HG03469 (cell line): ENCODE measurements at regions not wholly inside any gene's neighbourhood (a gene's known extent, or its start where the extent isn't known, plus 50 kb on each side); places are given as distances from the start of the nearest gene placed in this dataset.
"Not testable (repeated sequence)": the region's sequence is repeated elsewhere in the genome, so short reads cannot be mapped to it uniquely, and the experiment has no call there.

ENCODE experiments used
- ATAC-seq: cut with Tn5 transposase; IDR thresholded peaks from one replicate; pipeline ENCODE4 v1.9.1; 2021; ENCODE audit warnings: mild to moderate bottlenecking, moderate library complexity, moderate number of reproducible peaks; ENCODE audit not compliant: unreplicated experiment

GRCh38 chr15:69755551-69756310 is 303.1 kb downstream of the RPLP1 start:
- ATAC-seq: peak; percentile 75

DNA sequence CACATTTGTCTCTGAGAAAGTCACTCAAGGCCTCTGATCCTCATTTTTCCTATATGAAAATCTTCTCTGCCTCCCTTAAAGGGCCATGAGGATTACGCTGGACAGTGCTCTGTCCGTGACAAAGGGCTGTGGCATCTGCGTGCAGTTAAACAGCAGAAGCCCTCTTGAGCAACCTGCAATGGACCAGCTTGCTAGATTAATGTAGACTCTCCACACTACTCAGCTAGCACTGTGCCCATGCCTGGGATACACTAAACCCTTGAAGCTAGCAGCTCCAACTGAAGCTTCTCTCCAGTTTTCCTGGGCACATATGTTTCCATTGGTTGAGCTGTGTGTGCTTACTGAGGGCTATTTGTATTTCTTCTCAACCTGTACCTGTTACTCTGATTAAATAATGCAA is 303.8 kb downstream of the RPLP1 start:
- no peak for ATAC-seq

- no peak for ATAC-seq
Measured at GRCh38 chr15:69757186-69757585, 304.6 kb downstream of the RPLP1 start.

- no peak for ATAC-seq
Measured at GRCh38 chr15:69758291-69758771, 305.7 kb downstream of the RPLP1 start.

DNA sequence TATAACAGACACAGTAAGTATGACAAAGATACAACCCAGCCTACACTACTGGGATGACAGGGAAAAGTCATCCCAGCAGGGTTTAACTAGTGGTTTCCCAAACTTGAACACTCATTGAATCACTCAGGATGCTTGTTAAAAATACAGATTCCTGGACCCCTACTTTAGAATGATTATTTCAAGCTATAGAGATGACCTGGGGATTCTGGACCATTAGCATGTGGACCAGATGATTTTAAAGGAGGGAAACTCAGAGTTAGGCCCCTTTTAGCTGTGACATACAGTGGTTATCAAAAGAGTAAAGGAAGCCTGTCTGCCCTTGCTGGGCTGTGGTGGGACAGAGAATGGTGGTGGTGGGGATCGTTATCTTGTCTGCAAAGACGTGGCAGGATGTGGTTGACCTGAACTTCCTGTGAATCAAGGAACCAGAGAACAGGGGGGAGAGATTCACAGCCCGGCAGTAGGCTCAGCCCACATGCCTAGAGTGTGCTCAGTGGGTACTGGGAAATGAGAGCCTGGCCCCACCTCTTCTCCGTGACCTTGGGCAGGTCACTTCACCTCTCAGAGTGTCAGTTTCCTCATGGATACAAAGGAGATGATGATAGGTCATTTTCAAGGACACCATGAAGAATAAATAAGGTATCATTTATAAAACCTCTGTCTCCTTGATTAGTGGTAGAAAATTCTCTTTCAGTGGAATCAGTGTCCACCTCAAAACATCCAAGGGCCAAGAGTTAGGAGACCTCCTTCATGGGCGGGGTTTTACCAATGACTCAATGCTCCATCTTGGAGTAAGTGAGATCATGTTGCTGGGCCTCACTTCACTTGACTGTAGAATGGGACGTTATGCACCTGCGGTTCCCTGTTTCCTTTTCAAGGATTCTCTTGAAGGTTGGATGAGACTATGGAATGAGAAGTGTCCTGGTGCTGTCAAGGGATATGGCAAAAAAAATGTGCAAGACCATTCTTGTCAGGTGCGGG is 306.5 kb downstream of the RPLP1 start:
- no peak for ATAC-seq

GRCh38 chr15:69760258-69760845 is 307.7 kb downstream of the RPLP1 start:
- no peak for ATAC-seq

DNA sequence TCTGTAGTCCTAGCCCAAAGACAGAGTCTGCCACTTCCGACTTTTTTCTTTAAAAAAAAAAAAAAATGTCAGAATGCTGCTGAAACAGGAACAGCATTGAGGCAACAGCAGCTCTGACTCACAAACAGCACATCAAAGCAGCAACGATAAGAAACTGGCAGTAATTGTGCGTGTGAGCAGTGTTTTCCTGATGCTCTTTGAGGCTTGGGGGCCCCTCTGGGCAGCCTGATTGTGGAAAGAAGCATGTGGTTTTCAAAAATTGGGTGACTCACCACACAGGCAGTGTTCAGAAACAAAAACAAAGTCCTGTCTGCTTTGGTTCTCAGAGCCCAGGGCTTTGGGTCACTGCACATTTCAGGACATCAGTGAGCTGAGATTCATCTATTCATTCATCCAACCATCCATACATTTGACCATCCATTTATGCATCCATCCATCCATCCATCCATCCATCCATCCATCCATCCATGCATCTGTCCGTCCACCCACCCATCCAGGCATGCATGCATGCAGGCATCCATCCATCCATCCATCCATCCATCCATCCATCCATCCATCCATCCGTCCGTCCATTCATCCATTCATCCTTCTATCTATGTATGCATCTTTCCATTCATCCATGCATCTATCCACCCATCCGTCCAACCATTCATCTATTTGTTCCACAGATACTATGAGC is 308.4 kb downstream of the RPLP1 start:
- peak; percentile 51 for ATAC-seq

- no peak for ATAC-seq
Measured at GRCh38 chr15:69762373-69763148, 309.9 kb downstream of the RPLP1 start.

- no peak for ATAC-seq
Measured at GRCh38 chr15:69763831-69764230, 311.2 kb downstream of the RPLP1 start.

GRCh38 chr15:69766156-69766555 is 313.5 kb downstream of the RPLP1 start:
- ATAC-seq: no peak

GRCh38 chr15:69767191-69767590 is 314.6 kb downstream of the RPLP1 start:
- no peak for ATAC-seq

- ATAC-seq: not testable (repeated sequence)
Measured at GRCh38 chr15:69769336-69769735, 316.7 kb downstream of the RPLP1 start.

GRCh38 chr15:69774258-69774657 is 321.6 kb downstream of the RPLP1 start:
- ATAC-seq: not testable (repeated sequence)

DNA sequence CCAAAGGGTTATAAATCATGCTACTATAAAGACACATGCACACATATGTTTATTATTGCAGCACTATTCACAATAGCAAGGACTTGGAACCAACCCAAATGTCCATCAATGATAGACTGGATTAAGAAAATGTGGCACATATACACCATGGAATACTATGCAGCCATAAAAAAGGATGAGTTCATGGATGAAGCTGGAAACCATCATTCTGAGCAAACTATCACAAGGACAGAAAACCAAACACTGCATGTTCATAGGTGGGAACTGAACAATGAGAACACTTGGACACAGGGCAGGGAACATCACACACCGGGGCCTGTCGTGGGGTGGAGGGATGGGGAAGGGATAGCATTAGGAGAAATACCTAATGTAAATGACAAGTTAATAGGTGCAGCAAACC is 322.1 kb downstream of the RPLP1 start:
- ATAC-seq: not testable (repeated sequence)

DNA sequence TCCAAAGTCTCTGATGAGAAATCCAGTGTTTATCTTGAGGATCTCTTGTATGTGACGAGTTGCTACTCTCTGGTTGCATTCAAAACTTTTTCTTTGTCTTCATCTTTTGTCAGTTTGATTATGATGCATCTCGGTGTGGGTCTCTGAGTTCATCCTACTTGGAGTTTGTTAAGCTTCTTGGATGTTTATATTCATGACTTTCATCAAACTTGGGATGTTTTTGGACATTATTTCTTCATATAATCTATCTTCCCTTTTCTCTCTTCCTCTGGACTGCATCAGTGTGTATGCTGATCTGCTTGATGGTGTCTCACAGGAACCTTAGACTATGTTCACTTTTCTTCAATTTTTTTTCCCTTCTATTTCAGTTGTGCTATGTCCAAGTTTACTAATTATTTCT is 320.4 kb downstream of the TLE3 start:
- ATAC-seq: no peak

GRCh38 chr15:69780374-69780773 is 317.3 kb downstream of the TLE3 start:
- no peak for ATAC-seq

DNA sequence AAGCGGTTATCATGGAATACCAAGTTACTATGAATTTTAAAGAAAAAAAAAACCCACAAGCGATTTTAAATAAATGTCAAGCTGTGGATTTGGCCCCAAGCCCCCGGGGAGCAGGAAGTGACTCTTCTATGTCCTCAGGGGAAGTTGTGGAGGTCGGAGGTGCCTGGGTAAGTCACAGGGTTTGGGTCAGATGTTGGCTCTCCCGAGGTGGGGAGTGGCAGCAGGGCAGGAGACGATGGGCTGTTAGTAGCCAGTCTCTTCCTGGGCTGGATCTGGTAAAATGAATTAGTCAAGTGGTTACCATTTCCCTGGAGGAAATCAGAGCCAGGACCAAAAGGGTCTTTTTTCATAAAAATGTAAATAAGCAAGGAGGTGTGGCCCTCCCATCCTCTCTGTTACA is 316.7 kb downstream of the TLE3 start:
- no peak for ATAC-seq

DNA sequence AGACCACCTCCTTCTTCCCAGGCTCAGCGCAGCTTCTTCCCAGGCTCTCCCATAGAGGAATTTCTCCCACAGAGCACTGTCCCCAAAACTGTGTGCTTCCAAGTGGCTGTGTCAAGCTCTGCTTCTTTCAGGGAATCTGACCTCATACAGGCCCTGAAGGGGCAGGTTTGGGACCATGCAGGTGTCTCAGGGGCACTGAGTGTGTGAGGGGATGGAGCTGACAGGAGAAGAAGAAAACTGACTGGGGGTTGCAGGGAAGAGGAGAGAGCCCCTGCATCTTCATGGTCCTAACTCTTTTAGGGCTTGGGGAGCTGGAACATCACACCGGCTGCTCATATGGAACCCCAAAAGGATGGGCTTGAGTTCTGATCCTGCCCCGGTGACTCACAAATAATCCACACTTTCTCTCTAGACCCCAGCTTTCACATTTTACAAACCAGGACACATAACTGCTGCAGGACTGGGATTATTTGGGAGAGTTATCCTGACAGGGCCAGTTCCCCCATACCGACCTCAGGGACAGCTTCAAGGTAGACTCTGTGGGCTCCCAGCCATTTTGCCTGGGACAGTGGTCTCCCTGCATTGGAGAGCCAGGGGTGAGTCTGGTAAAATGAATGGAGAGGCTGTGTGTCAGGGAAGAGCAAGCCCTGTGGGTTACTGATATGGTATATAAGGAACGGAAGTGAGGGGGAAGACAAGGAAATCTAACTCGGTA is 316.1 kb downstream of the TLE3 start:
- no peak for ATAC-seq

DNA sequence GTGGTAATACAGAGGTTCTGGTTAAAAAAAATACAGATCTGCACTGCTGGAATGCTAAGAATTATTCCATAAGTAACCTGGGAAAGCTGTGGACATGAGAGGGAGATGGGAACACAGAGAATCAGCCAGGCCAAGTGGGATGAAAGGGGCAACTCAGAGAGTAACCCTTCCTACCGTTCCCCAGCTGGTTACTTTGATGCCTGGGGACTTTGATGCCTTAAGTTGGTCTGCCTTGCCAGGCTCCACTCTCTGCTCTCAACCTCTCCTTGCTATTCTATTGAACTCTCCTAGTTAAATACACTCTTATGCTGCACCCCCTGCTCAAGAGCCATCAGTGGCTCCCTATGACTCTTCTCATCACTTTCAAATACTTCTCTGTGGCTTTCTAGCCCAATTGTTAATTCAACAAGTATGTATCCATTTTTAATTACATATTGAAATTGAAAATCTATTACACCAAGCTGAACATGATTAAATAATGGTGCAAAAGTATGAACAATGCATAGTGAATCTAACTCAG is 315.5 kb downstream of the TLE3 start:
- ATAC-seq: no peak
